MCF 10A (cell line): ENCODE measurements at regions not wholly inside any gene's neighbourhood (a gene's known extent, or its start where the extent isn't known, plus 50 kb on each side); places are given as distances from the start of the nearest gene placed in this dataset.

Experiments used
- BruUV-seq: library from RNA; stranded (reverse); fragments of 400-500 nt; replicated peaks from 2 replicates; lab custom pipeline; 2021; lab: Mats Ljungman, UMichigan
- CTCF ChIA-PET: fragments of 300-600 bp; sonication (Branson Sonifier 250); formaldehyde crosslinking; extraction: SDS; loops from one replicate; lab custom pipeline; 2021; ENCODE audit warnings: antibody characterized with exemption, inconsistent platforms; lab: Yijun Ruan, JAX
- POLR2A ChIA-PET: fragments of 300-600, 350-650 bp; sonication (Branson Sonifier 250); formaldehyde crosslinking; extraction: SDS; loops from one replicate; lab custom pipeline; 2020; ENCODE audit warnings: antibody characterized with exemption, inconsistent platforms; lab: Yijun Ruan, JAX
- DNase-seq: peaks from one replicate; pipeline ENCODE4 v3.0.0-alpha.2; 2018; ENCODE audit not compliant: unreplicated experiment
- H3K27ac Mint-ChIP-seq: one replicate; pipeline ENCODE4 v1.8.0; 2022; ENCODE audit warnings: mild to moderate bottlenecking, low read depth, mixed read lengths; ENCODE audit not compliant: unreplicated experiment
- H3K27me3 Mint-ChIP-seq: one replicate; pipeline ENCODE4 v1.8.0; 2022; ENCODE audit warnings: mixed read lengths; ENCODE audit not compliant: insufficient read depth, unreplicated experiment
- H3K36me3 Mint-ChIP-seq: one replicate; pipeline ENCODE4 v1.8.0; 2022; ENCODE audit warnings: mild to moderate bottlenecking, moderate library complexity, mixed read lengths; ENCODE audit not compliant: insufficient read depth, unreplicated experiment
- H3K4me1 Mint-ChIP-seq: one replicate; pipeline ENCODE4 v1.8.0; 2022; ENCODE audit warnings: mixed read lengths; ENCODE audit not compliant: insufficient read depth, unreplicated experiment
- H3K4me3 Mint-ChIP-seq: one replicate; pipeline ENCODE4 v1.8.0; 2022; ENCODE audit warnings: mild to moderate bottlenecking, moderate library complexity, mixed read lengths; ENCODE audit not compliant: unreplicated experiment
- H3K9me3 Mint-ChIP-seq: one replicate; pipeline ENCODE4 v1.8.0; 2022; ENCODE audit warnings: mixed read lengths; ENCODE audit not compliant: unreplicated experiment
- CTCF ChIP-seq: fragments of 200-600 bp; IDR thresholded peaks from one replicate; pipeline ENCODE4 v1.8.0; 2022; ENCODE audit warnings: antibody characterized with exemption, mild to moderate bottlenecking; ENCODE audit not compliant: unreplicated experiment
- intact Hi-C: fragments of 100-400 bp; cut with micrococcal nuclease; formaldehyde crosslinking; loops from 2 replicates; pipeline ENCODE4 v1.14.1; 2022

- H3K27ac Mint-ChIP-seq: no peak overlapping the region
- intact Hi-C loops: no loop called here
- no peak overlapping the region for H3K4me3 Mint-ChIP-seq
- H3K27me3 Mint-ChIP-seq: no peaks in the 10 kb centered on the region
- no peak for DNase-seq
- H3K9me3 Mint-ChIP-seq: no peaks in the 10 kb centered on the region
- CTCF ChIA-PET: no interaction called here
- H3K4me1 Mint-ChIP-seq: no peaks in the 10 kb centered on the region
- no peak for TF ChIP-seq CTCF
- no TSS peak for BruUV-seq
- POLR2A ChIA-PET: interaction anchor here (1.1 to 1.3 kb wide), 2 partner anchors 9 to 15 kb away, joined by 3 read pairs; no protein-coding TSS in a partner anchor
- no peaks in the 10 kb centered on the region for H3K36me3 Mint-ChIP-seq
These were observed 265.5 kb upstream of the CD180 start for GRCh38 chr5:67462147-67462546.

- no peak for TF ChIP-seq CTCF
- intact Hi-C loops: no loop called here
- Mint-ChIP-seq H3K4me3 (no peak overlapping the region), H3K27ac (no peak overlapping the region), H3K9me3 (no peaks in the 10 kb centered on the region), H3K27me3 (no peaks in the 10 kb centered on the region), H3K4me1 (no peaks in the 10 kb centered on the region), H3K36me3 (no peaks in the 10 kb centered on the region)
- ChIA-PET POLR2A (no interaction called here), CTCF (no interaction called here)
- no TSS peak for BruUV-seq
- no peak for DNase-seq
These were observed 262.7 kb upstream of the CD180 start for GRCh38 chr5:67459253-67459652.

- no peak overlapping the region for H3K27ac Mint-ChIP-seq
- no peaks in the 10 kb centered on the region for H3K36me3 Mint-ChIP-seq
- H3K4me3 Mint-ChIP-seq: no peak overlapping the region
- TF ChIP-seq CTCF: no peak
- intact Hi-C loops: no loop called here
- no TSS peak for BruUV-seq
- DNase-seq: no peak
- H3K4me1 Mint-ChIP-seq: no peaks in the 10 kb centered on the region
- ChIA-PET CTCF (no interaction called here), POLR2A (no interaction called here)
- no peaks in the 10 kb centered on the region for H3K9me3 Mint-ChIP-seq
- H3K27me3 Mint-ChIP-seq: no peaks in the 10 kb centered on the region
These were observed 259.4 kb upstream of the CD180 start for GRCh38 chr5:67455970-67456369.

- intact Hi-C loops: no loop called here
- BruUV-seq: no TSS peak
- H3K36me3 Mint-ChIP-seq: no peaks in the 10 kb centered on the region
- H3K4me3 Mint-ChIP-seq: no peak overlapping the region
- CTCF ChIA-PET: interaction anchor here (0.6 kb wide), 1 partner anchor 672 kb away, joined by 3 read pairs; no protein-coding TSS in a partner anchor
- H3K9me3 Mint-ChIP-seq: no peaks in the 10 kb centered on the region
- no peak overlapping the region for H3K27ac Mint-ChIP-seq
- no peaks in the 10 kb centered on the region for H3K4me1 Mint-ChIP-seq
- DNase-seq: no peak
- POLR2A ChIA-PET: no interaction called here
- H3K27me3 Mint-ChIP-seq: no peaks in the 10 kb centered on the region
- no peak for TF ChIP-seq CTCF
These were observed 258.5 kb upstream of the CD180 start for GRCh38 chr5:67454957-67455561.
